ENCODE measurements at regions not wholly inside any gene's neighbourhood (a gene's known extent, or its start where the extent isn't known, plus 50 kb on each side); places are given as distances from the start of the nearest gene placed in this dataset.
A peak's percentile ranks its signal among the peaks of the same experiment; 100 is the strongest.

GRCh38 chr2:195498839-195499490 lies 158.1 kb upstream of the SLC39A10 start:
- H3K4me2 ChIP-seq (ENCODE audit: low read length) = no peak overlapping the region
- no peaks in the 10 kb centered on the region for H3K4me1 ChIP-seq (ENCODE audit: control insufficient read depth in 1 of 2, insufficient read depth in 2 of 2, low read length in 2 of 2)
- H3K18ac ChIP-seq (ENCODE audit: low read length) = no peak overlapping the region
- H3K79me1 ChIP-seq (ENCODE audit: low read length) = peaks cover 1% of the 10 kb centered on the region
- H3K9ac ChIP-seq (ENCODE audit: low read length) = no peak overlapping the region
- H2AK5ac ChIP-seq (ENCODE audit: low read length) = no peak overlapping the region
- no peaks in the 10 kb centered on the region for H3K27me3 ChIP-seq (ENCODE audit: insufficient read depth, low read length)
- no peak overlapping the region for H3K14ac ChIP-seq (ENCODE audit: low read length)
- H4K91ac ChIP-seq (ENCODE audit: low read depth, low read length) = no peak overlapping the region
- no peak overlapping the region for H2AFZ ChIP-seq (ENCODE audit: insufficient read depth, low read length, poor library complexity)
- H3K9me3 ChIP-seq (ENCODE audit: insufficient read depth, low read depth, low read length) = no peaks in the 10 kb centered on the region
- no peak overlapping the region for H2BK120ac ChIP-seq (ENCODE audit: insufficient read depth, low read length, poor library complexity)
- no peak overlapping the region for H4K12ac ChIP-seq (ENCODE audit: low read depth, low read length)
- no peak overlapping the region for H3K23ac ChIP-seq (ENCODE audit: low read length)
- H3K4me3 ChIP-seq (ENCODE audit: low read depth, low read length) = no peak overlapping the region
- no CpG with 5 or more reads among the region's 3 CpGs for WGBS (ENCODE audit: extremely low coverage, insufficient coverage, insufficient read length)
- H3K27ac ChIP-seq (ENCODE audit: low read depth, low read length) = no peak overlapping the region
- H3K36me3 ChIP-seq (ENCODE audit: control insufficient read depth in 1 of 2, insufficient read depth in 2 of 2, low read length in 2 of 2) = no peaks in the 10 kb centered on the region
- H4K8ac ChIP-seq (ENCODE audit: low read depth, low read length) = no peak overlapping the region
- no peaks in the 10 kb centered on the region for H3K79me2 ChIP-seq (ENCODE audit: control insufficient read depth, insufficient read depth, low read length, poor library complexity)
- H2BK5ac ChIP-seq (ENCODE audit: low read depth, low read length, poor library complexity) = no peak overlapping the region
- peak in 1 of 2 donors; percentile 45 for DNase-seq
- no peak overlapping the region for H2BK12ac ChIP-seq (ENCODE audit: low read length)
- no peak overlapping the region for H3K4ac ChIP-seq (ENCODE audit: low read depth, low read length)

DNA sequence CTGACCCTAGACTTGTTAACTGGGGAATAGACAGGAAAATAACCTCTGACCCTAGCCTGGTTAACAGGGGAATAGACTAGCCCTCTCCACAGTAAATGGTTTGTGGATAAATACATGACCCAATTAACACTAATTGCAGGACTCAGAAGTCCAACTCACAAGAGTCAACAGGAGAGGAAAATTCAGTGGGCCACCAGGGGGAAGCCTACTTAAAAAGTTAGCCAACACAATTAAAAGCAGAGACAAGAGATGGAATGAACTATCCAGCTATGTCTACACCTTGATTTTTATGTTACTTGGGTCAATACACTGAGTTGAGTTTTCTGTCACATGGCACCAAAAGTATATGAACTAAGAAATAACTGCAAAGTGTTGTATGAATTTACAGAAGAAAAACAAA lies 158.8 kb upstream of the SLC39A10 start:
- no peak overlapping the region for H4K91ac ChIP-seq (ENCODE audit: low read depth, low read length)
- no peak overlapping the region for H2AK5ac ChIP-seq (ENCODE audit: low read length)
- H3K9me3 ChIP-seq (ENCODE audit: insufficient read depth, low read depth, low read length) = no peaks in the 10 kb centered on the region
- H3K36me3 ChIP-seq (ENCODE audit: control insufficient read depth in 1 of 2, insufficient read depth in 2 of 2, low read length in 2 of 2) = no peaks in the 10 kb centered on the region
- H2BK5ac ChIP-seq (ENCODE audit: low read depth, low read length, poor library complexity) = no peak overlapping the region
- H4K8ac ChIP-seq (ENCODE audit: low read depth, low read length) = no peak overlapping the region
- H3K4ac ChIP-seq (ENCODE audit: low read depth, low read length) = no peak overlapping the region
- no peak overlapping the region for H3K4me2 ChIP-seq (ENCODE audit: low read length)
- H3K27me3 ChIP-seq (ENCODE audit: insufficient read depth, low read length) = no peaks in the 10 kb centered on the region
- no peaks in the 10 kb centered on the region for H3K4me1 ChIP-seq (ENCODE audit: control insufficient read depth in 1 of 2, insufficient read depth in 2 of 2, low read length in 2 of 2)
- no peak overlapping the region for H2AFZ ChIP-seq (ENCODE audit: insufficient read depth, low read length, poor library complexity)
- no peak overlapping the region for H3K23ac ChIP-seq (ENCODE audit: low read length)
- no peak overlapping the region for H4K12ac ChIP-seq (ENCODE audit: low read depth, low read length)
- H3K79me2 ChIP-seq (ENCODE audit: control insufficient read depth, insufficient read depth, low read length, poor library complexity) = no peaks in the 10 kb centered on the region
- H3K18ac ChIP-seq (ENCODE audit: low read length) = no peak overlapping the region
- H2BK120ac ChIP-seq (ENCODE audit: insufficient read depth, low read length, poor library complexity) = no peak overlapping the region
- DNase-seq = peak in 1 of 2 donors; percentile 37
- no peak overlapping the region for H3K14ac ChIP-seq (ENCODE audit: low read length)
- H3K27ac ChIP-seq (ENCODE audit: low read depth, low read length) = no peak overlapping the region
- H2BK12ac ChIP-seq (ENCODE audit: low read length) = no peak overlapping the region
- H3K9ac ChIP-seq (ENCODE audit: low read length) = no peak overlapping the region
- H3K79me1 ChIP-seq (ENCODE audit: low read length) = peaks cover 1% of the 10 kb centered on the region
- H3K4me3 ChIP-seq (ENCODE audit: low read depth, low read length) = no peak overlapping the region

GRCh38 chr2:195496991-195497390 lies 160.0 kb upstream of the SLC39A10 start:
- Histone ChIP-seq H3K79me1 (ENCODE audit: low read length) (peaks cover 1% of the 10 kb centered on the region), H3K36me3 (ENCODE audit: control insufficient read depth in 1 of 2, insufficient read depth in 2 of 2, low read length in 2 of 2) (no peaks in the 10 kb centered on the region), H3K18ac (ENCODE audit: low read length) (no peak overlapping the region), H3K9me3 (ENCODE audit: insufficient read depth, low read depth, low read length) (no peaks in the 10 kb centered on the region), H3K23ac (ENCODE audit: low read length) (no peak overlapping the region), H3K9ac (ENCODE audit: low read length) (no peak overlapping the region), H2BK5ac (ENCODE audit: low read depth, low read length, poor library complexity) (no peak overlapping the region), H3K27ac (ENCODE audit: low read depth, low read length) (no peak overlapping the region), H3K14ac (ENCODE audit: low read length) (no peak overlapping the region), H4K91ac (ENCODE audit: low read depth, low read length) (peak overlapping the region; percentile 47), H2BK12ac (ENCODE audit: low read length) (peak overlapping the region; percentile 8), H2AK5ac (ENCODE audit: low read length) (peak overlapping the region; percentile 62), H2BK120ac (ENCODE audit: insufficient read depth, low read length, poor library complexity) (no peak overlapping the region), H4K12ac (ENCODE audit: low read depth, low read length) (no peak overlapping the region), H3K4me2 (ENCODE audit: low read length) (no peak overlapping the region), H3K79me2 (ENCODE audit: control insufficient read depth, insufficient read depth, low read length, poor library complexity) (no peaks in the 10 kb centered on the region), H4K8ac (ENCODE audit: low read depth, low read length) (no peak overlapping the region), H2AFZ (ENCODE audit: insufficient read depth, low read length, poor library complexity) (no peak overlapping the region), H3K4me3 (ENCODE audit: low read depth, low read length) (no peak overlapping the region), H3K4ac (ENCODE audit: low read depth, low read length) (no peak overlapping the region), H3K27me3 (ENCODE audit: insufficient read depth, low read length) (no peaks in the 10 kb centered on the region), H3K4me1 (ENCODE audit: control insufficient read depth in 1 of 2, insufficient read depth in 2 of 2, low read length in 2 of 2) (no peaks in the 10 kb centered on the region)
- DNase-seq = peak; percentile 80 to 89
- WGBS (ENCODE audit: extremely low coverage, insufficient coverage, insufficient read length) = no CpG with 5 or more reads among the region's 2 CpGs

- no peak overlapping the region for H3K23ac ChIP-seq (ENCODE audit: low read length)
- H2BK12ac ChIP-seq (ENCODE audit: low read length) = no peak overlapping the region
- H3K36me3 ChIP-seq (ENCODE audit: control insufficient read depth in 1 of 2, insufficient read depth in 2 of 2, low read length in 2 of 2) = no peaks in the 10 kb centered on the region
- H3K27me3 ChIP-seq (ENCODE audit: insufficient read depth, low read length) = no peaks in the 10 kb centered on the region
- no peak overlapping the region for H4K8ac ChIP-seq (ENCODE audit: low read depth, low read length)
- no peak overlapping the region for H3K4me2 ChIP-seq (ENCODE audit: low read length)
- H3K79me1 ChIP-seq (ENCODE audit: low read length) = peaks cover 1% of the 10 kb centered on the region
- no peaks in the 10 kb centered on the region for H3K9me3 ChIP-seq (ENCODE audit: insufficient read depth, low read depth, low read length)
- H3K14ac ChIP-seq (ENCODE audit: low read length) = no peak overlapping the region
- peaks cover 0 to 3% of the 10 kb centered on the region in 2 experiments for H3K4me1 ChIP-seq (ENCODE audit: control insufficient read depth in 1 of 2, insufficient read depth in 2 of 2, low read length in 2 of 2)
- no peak overlapping the region for H2BK5ac ChIP-seq (ENCODE audit: low read depth, low read length, poor library complexity)
- no peak overlapping the region for H3K27ac ChIP-seq (ENCODE audit: low read depth, low read length)
- no peak overlapping the region for H3K18ac ChIP-seq (ENCODE audit: low read length)
- no peak overlapping the region for H4K91ac ChIP-seq (ENCODE audit: low read depth, low read length)
- no peaks in the 10 kb centered on the region for H3K79me2 ChIP-seq (ENCODE audit: control insufficient read depth, insufficient read depth, low read length, poor library complexity)
- H3K4me3 ChIP-seq (ENCODE audit: low read depth, low read length) = no peak overlapping the region
- H2AFZ ChIP-seq (ENCODE audit: insufficient read depth, low read length, poor library complexity) = no peak overlapping the region
- no peak overlapping the region for H3K9ac ChIP-seq (ENCODE audit: low read length)
- no peak overlapping the region for H3K4ac ChIP-seq (ENCODE audit: low read depth, low read length)
- H2BK120ac ChIP-seq (ENCODE audit: insufficient read depth, low read length, poor library complexity) = no peak overlapping the region
- peak in 1 of 2 donors; percentile 18 for DNase-seq
- H4K12ac ChIP-seq (ENCODE audit: low read depth, low read length) = no peak overlapping the region
- no peak overlapping the region for H2AK5ac ChIP-seq (ENCODE audit: low read length)
Measured at GRCh38 chr2:195495966-195496365, 161.1 kb upstream of the SLC39A10 start.

All from trophoblast cell (in vitro differentiated cells and primary cell).